Endodermal cell (in vitro differentiated cells): ENCODE measurements at regions not wholly inside any gene's neighbourhood (a gene's known extent, or its start where the extent isn't known, plus 50 kb on each side); places are given as distances from the start of the nearest gene placed in this dataset.

Experiments used
- DNase-seq: peaks from one replicate; pipeline ENCODE4 v3.0.0-alpha.2; 2017
- H3K27ac ChIP-seq: 2 replicates; pipeline ENCODE4 v1.5.1; 2013; ENCODE audit warnings: mild to moderate bottlenecking, low read depth, low read length, moderate library complexity
- H3K27me3 ChIP-seq: 2 replicates; pipeline ENCODE4 v1.6.1; 2013; ENCODE audit warnings: mild to moderate bottlenecking, low read length, moderate library complexity; ENCODE audit not compliant: insufficient read depth, control insufficient read depth, poor library complexity, severe bottlenecking
- H3K36me3 ChIP-seq: 2 replicates; pipeline ENCODE4 v1.7.0; 2013; ENCODE audit warnings: mild to moderate bottlenecking, low read length, moderate library complexity; ENCODE audit not compliant: control insufficient read depth, insufficient read depth
- H3K4me1 ChIP-seq: one replicate; pipeline ENCODE4 v1.7.0; 2013; ENCODE audit warnings: low read length; ENCODE audit not compliant: control insufficient read depth, insufficient read depth
- H3K4me3 ChIP-seq: 2 replicates; pipeline ENCODE4 v1.5.1; 2013; ENCODE audit warnings: mild to moderate bottlenecking, low read length, moderate library complexity
- H3K9ac ChIP-seq: 2 replicates; pipeline ENCODE4 v1.6.1; 2013; ENCODE audit warnings: mild to moderate bottlenecking, low read length, moderate library complexity; ENCODE audit not compliant: poor library complexity, severe bottlenecking; ENCODE audit errors: extremely low read depth
- H3K9me3 ChIP-seq: 2 replicates; pipeline ENCODE4 v1.6.1; 2013; ENCODE audit warnings: mild to moderate bottlenecking, low read length, moderate library complexity; ENCODE audit not compliant: control insufficient read depth
- H3K27ac Mint-ChIP-seq: 2 replicates; pipeline ENCODE4 v1.8.0; 2020; ENCODE audit warnings: mixed read lengths
- H3K27me3 Mint-ChIP-seq: 2 replicates; pipeline ENCODE4 v1.8.0; 2021; ENCODE audit warnings: mild to moderate bottlenecking, mixed read lengths; ENCODE audit not compliant: insufficient read depth
- H3K36me3 Mint-ChIP-seq: 2 replicates; pipeline ENCODE4 v1.8.0; 2020; ENCODE audit warnings: low read depth, mixed read lengths
- H3K4me1 Mint-ChIP-seq: 2 replicates; pipeline ENCODE4 v1.8.0; 2020; ENCODE audit warnings: mixed read lengths
- H3K4me3 Mint-ChIP-seq: 2 replicates; pipeline ENCODE4 v1.8.0; 2020; ENCODE audit warnings: mild to moderate bottlenecking, moderate library complexity, mixed read lengths
- H3K9me3 Mint-ChIP-seq: 2 replicates; pipeline ENCODE4 v1.8.0; 2020; ENCODE audit warnings: mild to moderate bottlenecking, mixed read lengths
- CTCF ChIP-seq: fragments of 200-600 bp; sonication (generic); conservative IDR thresholded peaks from 2 replicates; pipeline ENCODE4 v1.5.0; 2021; ENCODE audit warnings: antibody characterized with exemption, mild to moderate bottlenecking
- WGBS, 2 experiments: methylation state at CpG; one replicate each; pipeline versions ENCODE4 v1.1.5 to v1.1.7; 2013; ENCODE audit warnings: missing lambda C conversion rate in 2 of 2, mixed read lengths in 1 of 2; ENCODE audit not compliant: insufficient coverage in 1 of 2, insufficient read length in 1 of 2; 5-methylcytosine and 5-hydroxymethylcytosine counted together

- Histone ChIP-seq H3K4me1 (no peaks in the 10 kb centered on the region), H3K27me3 (no peaks in the 10 kb centered on the region), H3K27ac (no peak overlapping the region), H3K36me3 (no peaks in the 10 kb centered on the region), H3K9me3 (no peaks in the 10 kb centered on the region), H3K9ac (no peak overlapping the region), H3K4me3 (no peak overlapping the region)
- Mint-ChIP-seq H3K27ac (no peak overlapping the region), H3K36me3 (no peaks in the 10 kb centered on the region), H3K4me1 (no peaks in the 10 kb centered on the region), H3K4me3 (no peak overlapping the region), H3K27me3 (no peaks in the 10 kb centered on the region), H3K9me3 (no peaks in the 10 kb centered on the region)
- TF ChIP-seq CTCF: no peak
- no peak for DNase-seq
- 97 to 100% methylated on average over 1 of the region's 1 CpG for WGBS, 2 experiments
These were observed 493.9 kb upstream of the CDH9 start for GRCh38 chr5:27532305-27532704.

GRCh38 chr5:27524515-27524914, 486.1 kb upstream of the CDH9 start:
- no peaks in the 10 kb centered on the region for H3K4me1 Mint-ChIP-seq
- no peaks in the 10 kb centered on the region for H3K9me3 Mint-ChIP-seq

GRCh38 chr5:27523629-27524028, 485.2 kb upstream of the CDH9 start:
- H3K4me1 ChIP-seq: no peaks in the 10 kb centered on the region
- H3K27ac Mint-ChIP-seq: no peak overlapping the region
- H3K4me3 ChIP-seq: no peak overlapping the region
- no peaks in the 10 kb centered on the region for H3K36me3 Mint-ChIP-seq
- no peak for TF ChIP-seq CTCF
- H3K27me3 Mint-ChIP-seq: no peaks in the 10 kb centered on the region
- H3K9me3 Mint-ChIP-seq: peaks cover 4% of the 10 kb centered on the region
- no peaks in the 10 kb centered on the region for H3K27me3 ChIP-seq
- H3K9me3 ChIP-seq: no peaks in the 10 kb centered on the region
- WGBS, 2 experiments: 94 to 96% methylated on average over 12 to 21 of the region's 21 CpGs
- no peak for DNase-seq
- no peak overlapping the region for H3K9ac ChIP-seq
- no peak overlapping the region for H3K27ac ChIP-seq
- H3K4me1 Mint-ChIP-seq: no peaks in the 10 kb centered on the region
- no peak overlapping the region for H3K4me3 Mint-ChIP-seq
- no peaks in the 10 kb centered on the region for H3K36me3 ChIP-seq

More at GRCh38 chr5:27524515-27524914, 486.1 kb upstream of the CDH9 start:
- Histone ChIP-seq H3K4me1 (no peaks in the 10 kb centered on the region), H3K27ac (no peak overlapping the region), H3K27me3 (no peaks in the 10 kb centered on the region), H3K36me3 (no peaks in the 10 kb centered on the region), H3K4me3 (no peak overlapping the region), H3K9ac (no peak overlapping the region), H3K9me3 (no peaks in the 10 kb centered on the region)
- DNase-seq: no peak
- H3K4me3 Mint-ChIP-seq: no peak overlapping the region
- no peak for TF ChIP-seq CTCF
- H3K27ac Mint-ChIP-seq: no peak overlapping the region
- no peaks in the 10 kb centered on the region for H3K36me3 Mint-ChIP-seq
- H3K27me3 Mint-ChIP-seq: no peaks in the 10 kb centered on the region
